ENCODE measurements at regions not wholly inside any gene's neighbourhood (a gene's known extent, or its start where the extent isn't known, plus 50 kb on each side); places are given as distances from the start of the nearest gene placed in this dataset.

- Mint-ChIP-seq H3K36me3 (no peaks in the 10 kb centered on the region), H3K9me3 (no peaks in the 10 kb centered on the region), H3K27me3 (ENCODE audit: low read depth in 3 of 3) (peaks cover 0 to 4% (median 3%) of the 10 kb centered on the region in 3 donors), H3K4me1 (no peaks in the 10 kb centered on the region), H3K27ac (no peak overlapping the region), H3K4me3 (no peak overlapping the region)
- H3K4me3 ChIP-seq (replicated peaks in 1 of 3; ENCODE audit: low read depth in 2 of 3, low read length in 3 of 3) = no peak overlapping the region
- H2AFZ ChIP-seq (ENCODE audit: insufficient read depth, low read depth, low read length, poor library complexity, severe bottlenecking) = no peak overlapping the region
- no peaks in the 10 kb centered on the region for H3K27me3 ChIP-seq (ENCODE audit: control insufficient read depth in 2 of 2, insufficient read depth in 2 of 2, low read length in 2 of 2)
- H4K20me1 ChIP-seq (ENCODE audit: insufficient read depth, low read length) = no peaks in the 10 kb centered on the region
- H3K4me2 ChIP-seq (replicated peaks; ENCODE audit: extremely low read depth, low read length, poor library complexity, severe bottlenecking) = no peak overlapping the region
- intact Hi-C loops (cut with micrococcal nuclease) = no loop called here
- no peaks in the 10 kb centered on the region for H3K36me3 ChIP-seq (replicated peaks in 1 of 2; ENCODE audit: control insufficient read depth in 1 of 2, insufficient read depth in 2 of 2, low read length in 2 of 2)
- no peak for DNase-seq
- 79% methylated on average over 3 of the region's 3 CpGs for WGBS (ENCODE audit: insufficient coverage)
- H3K4me1 ChIP-seq (ENCODE audit: control insufficient read depth in 1 of 2, insufficient read depth in 2 of 2, low read length in 2 of 2) = no peaks in the 10 kb centered on the region
- H3K9ac ChIP-seq (ENCODE audit: insufficient read depth, low read length, poor library complexity, severe bottlenecking) = no peak overlapping the region
- H3K9me3 ChIP-seq (replicated peaks in 1 of 2; ENCODE audit: control insufficient read depth in 1 of 2, insufficient read depth in 1 of 2, low read length in 2 of 2) = no peaks in the 10 kb centered on the region
- H3K27ac ChIP-seq (ENCODE audit: low read depth in 1 of 2, low read length in 2 of 2) = no peak overlapping the region
- no peaks in the 10 kb centered on the region for H3K79me2 ChIP-seq (ENCODE audit: insufficient read depth, low read length)
- TF ChIP-seq CTCF (IDR thresholded peaks at IDR 0.05) = no peak
Measured at GRCh38 chr1:112044745-112045144, 55.3 kb upstream of the KCND3 start.

GRCh38 chr1:112046630-112047029 is 57.2 kb upstream of the KCND3 start:
- Histone ChIP-seq H3K4me3 (replicated peaks in 1 of 3; ENCODE audit: low read depth in 2 of 3, low read length in 3 of 3) (no peak overlapping the region), H3K27ac (ENCODE audit: low read depth in 1 of 2, low read length in 2 of 2) (no peak overlapping the region), H2AFZ (ENCODE audit: insufficient read depth, low read depth, low read length, poor library complexity, severe bottlenecking) (no peak overlapping the region), H3K27me3 (ENCODE audit: control insufficient read depth in 2 of 2, insufficient read depth in 2 of 2, low read length in 2 of 2) (no peaks in the 10 kb centered on the region), H3K9me3 (replicated peaks in 1 of 2; ENCODE audit: control insufficient read depth in 1 of 2, insufficient read depth in 1 of 2, low read length in 2 of 2) (no peaks in the 10 kb centered on the region), H4K20me1 (ENCODE audit: insufficient read depth, low read length) (no peaks in the 10 kb centered on the region), H3K4me2 (replicated peaks; ENCODE audit: extremely low read depth, low read length, poor library complexity, severe bottlenecking) (no peak overlapping the region), H3K79me2 (ENCODE audit: insufficient read depth, low read length) (no peaks in the 10 kb centered on the region), H3K9ac (ENCODE audit: insufficient read depth, low read length, poor library complexity, severe bottlenecking) (no peak overlapping the region), H3K36me3 (replicated peaks in 1 of 2; ENCODE audit: control insufficient read depth in 1 of 2, insufficient read depth in 2 of 2, low read length in 2 of 2) (no peaks in the 10 kb centered on the region), H3K4me1 (ENCODE audit: control insufficient read depth in 1 of 2, insufficient read depth in 2 of 2, low read length in 2 of 2) (no peaks in the 10 kb centered on the region)
- Mint-ChIP-seq H3K4me3 (no peak overlapping the region), H3K9me3 (no peaks in the 10 kb centered on the region), H3K4me1 (no peaks in the 10 kb centered on the region), H3K27ac (no peak overlapping the region), H3K36me3 (no peaks in the 10 kb centered on the region), H3K27me3 (ENCODE audit: low read depth in 3 of 3) (peaks cover 0 to 5% (median 4%) of the 10 kb centered on the region in 3 donors)
- TF ChIP-seq CTCF (IDR thresholded peaks at IDR 0.05) = no peak
- 85% methylated on average over 1 of the region's 2 CpGs for WGBS (ENCODE audit: insufficient coverage)
- intact Hi-C loops (cut with micrococcal nuclease) = no loop called here
- DNase-seq = no peak

Measured in CD14-positive monocyte (primary cell).